H1 (cell line): ENCODE measurements at regions not wholly inside any gene's neighbourhood (a gene's known extent, or its start where the extent isn't known, plus 50 kb on each side); places are given as distances from the start of the nearest gene placed in this dataset.

Source experiments
- CTCF ChIA-PET: fragments of 300-600 bp; sonication (Branson Sonifier 250); formaldehyde crosslinking; loops from one replicate; lab custom pipeline; 2021; ENCODE audit not compliant: partially characterized antibody; lab: Charles Lee
- POLR2A ChIA-PET: fragments of 300-600 bp; sonication (Branson Sonifier 250); formaldehyde crosslinking; loops from one replicate; lab custom pipeline; 2021; ENCODE audit warnings: inconsistent platforms; ENCODE audit not compliant: partially characterized antibody; lab: Charles Lee
- DNase-seq, 2 experiments: peaks; one replicate each; pipeline versions ENCODE4 v3.0.0 to v3.0.0-alpha.2; 2010 to 2022; ENCODE audit warnings: low spot score in 2 of 2, low read depth in 1 of 2, mixed read lengths in 1 of 2
- FAIRE-seq: peaks from 2 replicates; lab custom pipeline; 2011; peaks lifted over from hg19 to GRCh38; lab: Jason Lieb, UNC
- H2AFZ ChIP-seq: 2 replicates; pipeline ENCODE4 v1.8.1; 2012; ENCODE audit warnings: low read length, inconsistent platforms
- H2AK5ac ChIP-seq: 2 replicates; pipeline ENCODE4 v1.6.1; 2013; ENCODE audit warnings: low read depth, low read length
- H2BK120ac ChIP-seq: replicated peaks from 2 replicates; pipeline ENCODE3; 2013; ENCODE audit warnings: low read depth, low read length, inconsistent platforms
- H2BK12ac ChIP-seq: 2 replicates; pipeline ENCODE4 v1.6.1; 2013; ENCODE audit warnings: low read depth, low read length
- H2BK15ac ChIP-seq: 2 replicates; pipeline ENCODE4 v1.6.1; 2013; ENCODE audit warnings: low read length
- H2BK20ac ChIP-seq: 2 replicates; pipeline ENCODE4 v1.6.1; 2013; ENCODE audit warnings: low read length
- H2BK5ac ChIP-seq: 2 replicates; pipeline ENCODE4 v1.6.1; 2013; ENCODE audit warnings: low read depth, low read length
- H3K14ac ChIP-seq: 2 replicates; pipeline ENCODE4 v1.6.1; 2013; ENCODE audit warnings: inconsistent platforms; ENCODE audit not compliant: insufficient read length
- H3K18ac ChIP-seq: 2 replicates; pipeline ENCODE4 v1.6.1; 2013; ENCODE audit warnings: low read length; ENCODE audit errors: extremely low read depth
- H3K23ac ChIP-seq: 2 replicates; pipeline ENCODE4 v1.6.1; 2013; ENCODE audit warnings: inconsistent platforms; ENCODE audit not compliant: insufficient read length
- H3K23me2 ChIP-seq: 2 replicates; pipeline ENCODE4 v1.6.1; 2013; ENCODE audit warnings: low read depth, low read length
- H3K27ac ChIP-seq: 2 replicates; pipeline ENCODE4 v1.6.1; 2011; ENCODE audit warnings: low read depth, low read length, inconsistent platforms
- H3K27me3 ChIP-seq, 4 experiments: replicated peaks in 1 of 4; 1 replicate in 1 of 4; 2 replicates in 3 of 4; pipeline versions ENCODE4 v1.6.1 to v1.8.1; 2011 to 2013; ENCODE audit warnings: low read length in 3 of 4, mild to moderate bottlenecking in 3 of 4, inconsistent platforms in 2 of 4, mixed read lengths in 2 of 4, moderate library complexity in 1 of 4; ENCODE audit not compliant: control insufficient read depth in 3 of 4, insufficient read depth in 3 of 4; ENCODE audit errors: extremely low read depth in 1 of 4
- H3K36me3 ChIP-seq, 4 experiments: 2 replicates each; pipeline versions ENCODE4 v1.6.1 to v1.8.1; 2011 to 2013; ENCODE audit warnings: mild to moderate bottlenecking in 4 of 4, low read length in 3 of 4, moderate library complexity in 2 of 4, control low read depth in 1 of 4, inconsistent platforms in 1 of 4; ENCODE audit not compliant: insufficient read depth in 4 of 4, control insufficient read depth in 2 of 4
- H3K4ac ChIP-seq: replicated peaks from 2 replicates; pipeline ENCODE3; 2013; ENCODE audit warnings: low read length, low read depth, mixed read lengths, inconsistent platforms; ENCODE audit not compliant: insufficient read length
- H3K4me1 ChIP-seq, 4 experiments: replicated peaks in 1 of 4; 1 replicate in 1 of 4; 2 replicates in 3 of 4; pipeline versions ENCODE4 v1.6.1 to v1.8.1; 2011 to 2013; ENCODE audit warnings: low read length in 3 of 4, inconsistent platforms in 2 of 4, mixed read lengths in 1 of 4; ENCODE audit not compliant: insufficient read depth in 4 of 4, control insufficient read depth in 3 of 4
- H3K4me2 ChIP-seq, 2 experiments: 2 replicates each; pipeline versions ENCODE4 v1.6.1 to v1.8.1; 2011 to 2013; ENCODE audit warnings: low read depth in 2 of 2, low read length in 2 of 2, control low read depth in 1 of 2, inconsistent platforms in 1 of 2, mild to moderate bottlenecking in 1 of 2; ENCODE audit not compliant: insufficient read depth in 1 of 2
- H3K4me3 ChIP-seq, 4 experiments: fragments of 200-600, 300-600 bp in 1 of 4; sonication (generic), shearing (Covaris generic), sonication (Bioruptor Twin) in 1 of 4; 2 replicates each; pipeline versions ENCODE4 v1.5.1 to v1.8.1; 2011 to 2016; ENCODE audit warnings: low read length in 4 of 4, low read depth in 3 of 4, control low read depth in 2 of 4, inconsistent platforms in 2 of 4, mild to moderate bottlenecking in 2 of 4, mixed read lengths in 1 of 4, moderate library complexity in 1 of 4; ENCODE audit not compliant: insufficient read depth in 2 of 4; ENCODE audit errors: extremely low read depth in 1 of 4
- H3K56ac ChIP-seq: replicated peaks from 2 replicates; pipeline ENCODE3; 2013; ENCODE audit warnings: low read depth, mild to moderate bottlenecking, mixed read lengths, low read length, inconsistent platforms; ENCODE audit not compliant: insufficient read length
- H3K79me1 ChIP-seq: 2 replicates; pipeline ENCODE4 v1.6.1; 2013; ENCODE audit warnings: low read depth, low read length, control low read depth
- H3K79me2 ChIP-seq, 2 experiments: 2 replicates each; pipeline versions ENCODE4 v1.6.1 to v1.8.1; 2012 to 2013; ENCODE audit warnings: low read length in 2 of 2, mild to moderate bottlenecking in 2 of 2, inconsistent platforms in 1 of 2; ENCODE audit not compliant: insufficient read depth in 2 of 2, control insufficient read depth in 1 of 2
- H3K9ac ChIP-seq, 4 experiments: replicated peaks in 1 of 4; 1 replicate in 1 of 4; 2 replicates in 3 of 4; pipeline versions ENCODE4 v1.6.1 to v1.8.1; 2011 to 2013; ENCODE audit warnings: low read depth in 3 of 4, low read length in 3 of 4, control low read depth in 2 of 4, mild to moderate bottlenecking in 2 of 4, moderate library complexity in 2 of 4, inconsistent platforms in 1 of 4; ENCODE audit errors: extremely low read depth in 1 of 4
- H3K9me3 ChIP-seq, 2 experiments: 2 replicates each; pipeline versions ENCODE4 v1.6.1 to v1.8.1; 2012 to 2013; ENCODE audit warnings: mild to moderate bottlenecking in 2 of 2, moderate library complexity in 2 of 2, control low read depth in 1 of 2, inconsistent platforms in 1 of 2, low read depth in 1 of 2, low read length in 1 of 2, mixed read lengths in 1 of 2; ENCODE audit not compliant: insufficient read depth in 2 of 2
- H4K20me1 ChIP-seq, 2 experiments: replicated peaks in 1 of 2; 2 replicates each; pipeline versions ENCODE3 to v1.8.1; 2011 to 2013; ENCODE audit warnings: inconsistent platforms in 2 of 2, low read length in 2 of 2, mild to moderate bottlenecking in 1 of 2; ENCODE audit not compliant: insufficient read depth in 2 of 2, control insufficient read depth in 1 of 2
- H4K5ac ChIP-seq: 2 replicates; pipeline ENCODE4 v1.6.1; 2013; ENCODE audit warnings: low read length, low read depth, mixed read lengths, inconsistent platforms; ENCODE audit not compliant: insufficient read length
- H4K8ac ChIP-seq: 2 replicates; pipeline ENCODE4 v1.8.0; 2013; ENCODE audit warnings: mild to moderate bottlenecking, moderate library complexity, low read length, inconsistent platforms; ENCODE audit not compliant: insufficient read depth; ENCODE audit errors: extremely low read depth
- H4K91ac ChIP-seq: replicated peaks from 2 replicates; pipeline ENCODE3; 2013; ENCODE audit warnings: low read length, mixed read lengths, inconsistent platforms; ENCODE audit not compliant: insufficient read length
- BACH1 ChIP-seq: IDR thresholded peaks from 2 replicates; pipeline ENCODE4 v1.6.1; 2012; ENCODE audit warnings: low read length, improper control_type of control experiment
- CHD2 ChIP-seq: IDR thresholded peaks from 2 replicates; pipeline ENCODE4 v1.6.1; 2012; ENCODE audit warnings: low read length, improper control_type of control experiment
- NRF1 ChIP-seq: IDR thresholded peaks from 2 replicates; pipeline ENCODE4 v1.6.1; 2011; ENCODE audit warnings: mild to moderate bottlenecking, low read depth, low read length, improper control_type of control experiment
- WGBS, 2 experiments: shearing (Covaris generic) in 1 of 2; methylation state at CpG; one replicate each; pipeline versions ENCODE4 v1.1.6 to v1.1.7; 2013 to 2015; ENCODE audit warnings: low lambda C conversion rate in 2 of 2, mixed read lengths in 2 of 2, inconsistent platforms in 1 of 2, low coverage in 1 of 2, missing lambda C conversion rate in 1 of 2; ENCODE audit not compliant: insufficient replicate concordance in 2 of 2, insufficient coverage in 1 of 2, insufficient read length in 1 of 2; ENCODE audit errors: extremely low coverage in 1 of 2, missing lambda C conversion rate in 1 of 2; 5-methylcytosine and 5-hydroxymethylcytosine counted together

DNA sequence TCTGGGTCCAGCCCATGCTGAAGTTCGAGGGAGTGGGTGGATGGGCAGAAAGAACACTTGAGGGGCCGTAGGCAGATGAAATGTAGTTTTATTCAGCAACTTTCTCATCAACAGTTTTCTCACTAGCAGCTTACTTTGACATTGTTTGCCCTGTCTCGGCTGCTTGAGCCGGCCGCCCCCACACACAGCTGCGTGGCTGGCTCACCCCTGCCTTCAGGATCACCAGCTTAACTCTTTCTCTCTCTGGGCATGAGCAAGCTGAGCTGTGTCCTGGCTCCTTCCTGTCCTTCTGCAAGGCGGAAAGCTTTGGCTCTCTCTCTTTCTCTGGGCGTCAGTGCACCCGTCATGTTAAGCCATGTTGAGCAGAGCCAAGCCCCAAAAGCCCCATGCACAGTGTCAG, 104.4 kb upstream of the GNG12 start:
- no peak overlapping the region for H4K5ac ChIP-seq
- no peak overlapping the region for H2AFZ ChIP-seq
- H3K4ac ChIP-seq = no peak overlapping the region
- H3K14ac ChIP-seq = no peak overlapping the region
- DNase-seq (no peak), FAIRE-seq (no peak)
- H3K4me3 ChIP-seq = no peak overlapping the region
- no peaks in the 10 kb centered on the region; the same call in 1 of the 2 replicates for H3K23me2 ChIP-seq
- H3K9me3 ChIP-seq = no peaks in the 10 kb centered on the region
- WGBS, 2 experiments = 82% methylated on average over 9 of the region's 9 CpGs; no CpG with 5 or more reads in 1 of the 2 experiments
- H2BK12ac ChIP-seq = no peak overlapping the region
- H2BK5ac ChIP-seq = no peak overlapping the region
- H3K9ac ChIP-seq = no peak overlapping the region
- no peak overlapping the region for H3K56ac ChIP-seq
- H3K23ac ChIP-seq = no peak overlapping the region
- H3K79me2 ChIP-seq = no peaks in the 10 kb centered on the region
- H4K91ac ChIP-seq = no peak overlapping the region
- H2AK5ac ChIP-seq = no peak overlapping the region
- no peak overlapping the region for H3K27ac ChIP-seq
- no peaks in the 10 kb centered on the region for H3K27me3 ChIP-seq
- H4K8ac ChIP-seq = no peak overlapping the region
- no peak overlapping the region for H2BK120ac ChIP-seq
- no peak overlapping the region for H2BK15ac ChIP-seq
- CTCF ChIA-PET = interaction anchor here (1.1 to 1.5 kb wide), 2 partner anchors 22 to 84 kb away, joined by 3 read pairs; no protein-coding TSS in a partner anchor
- no peaks in the 10 kb centered on the region for H3K4me1 ChIP-seq
- no peaks in the 10 kb centered on the region for H4K20me1 ChIP-seq
- no peaks in the 10 kb centered on the region for H3K79me1 ChIP-seq
- H3K4me2 ChIP-seq = no peak overlapping the region
- no peak overlapping the region for H3K18ac ChIP-seq
- H3K36me3 ChIP-seq = no peaks in the 10 kb centered on the region
- POLR2A ChIA-PET = no interaction called here
- no peak overlapping the region for H2BK20ac ChIP-seq
- TF ChIP-seq BACH1 (no peak), NRF1 (no peak), CHD2 (no peak)
